B cell (primary cell): ENCODE measurements at regions not wholly inside any gene's neighbourhood (a gene's known extent, or its start where the extent isn't known, plus 50 kb on each side); places are given as distances from the start of the nearest gene placed in this dataset.

ENCODE experiments used
- ATAC-seq: fragments of 200-7000 bp; cut with Tn5 transposase; one replicate; pipeline ENCODE4 v1.10.0; 2021; ENCODE audit warnings: low read depth, mild to moderate bottlenecking, moderate number of reproducible peaks, moderate library complexity
- CTCF ChIA-PET: fragments of 350-600 bp; sonication (Branson Sonifier 250); formaldehyde crosslinking; loops from one replicate; lab custom pipeline; 2021; ENCODE audit warnings: antibody characterized with exemption, inconsistent platforms; lab: Charles Lee
- POLR2A ChIA-PET: fragments of 350-600 bp; sonication (Branson Sonifier 250); formaldehyde crosslinking; loops from one replicate; lab custom pipeline; 2021; ENCODE audit warnings: antibody characterized with exemption; lab: Charles Lee
- DNase-seq: peaks from one replicate; pipeline ENCODE4 v3.0.0; 2013
- H2AFZ ChIP-seq: 2 replicates; pipeline ENCODE4 v1.6.1; 2012; ENCODE audit warnings: mild to moderate bottlenecking, low read depth, low read length; ENCODE audit not compliant: insufficient read depth, poor library complexity, severe bottlenecking
- H3K27ac ChIP-seq, 2 donors: 1 replicate in 1 of 2; 2 replicates in 1 of 2; pipeline ENCODE4 v1.5.1; 2012 to 2013; ENCODE audit warnings: low read length in 2 of 2, mild to moderate bottlenecking in 2 of 2, moderate library complexity in 1 of 2
- H3K27me3 ChIP-seq, 4 experiments: fragments of 200-600 bp in 1 of 4; sonication (generic) in 1 of 4; replicated peaks in 1 of 4; 1 replicate in 2 of 4; 2 replicates in 2 of 4; pipeline versions ENCODE4 v1.6.1 to v1.7.0; 2013 to 2016; ENCODE audit warnings: low read length in 3 of 4, mild to moderate bottlenecking in 2 of 4, mixed read lengths in 1 of 4, moderate library complexity in 1 of 4; ENCODE audit not compliant: insufficient read depth in 4 of 4, control insufficient read depth in 3 of 4; ENCODE audit errors: control extremely low read depth in 1 of 4
- H3K36me3 ChIP-seq, 2 experiments: replicated peaks in 1 of 2; 1 replicate in 1 of 2; 2 replicates in 1 of 2; pipeline versions ENCODE4 v1.6.1 to v1.7.1; 2013; ENCODE audit warnings: low read length in 1 of 2; ENCODE audit not compliant: insufficient read depth in 2 of 2, control insufficient read depth in 1 of 2; ENCODE audit errors: control extremely low read depth in 1 of 2, extremely low read depth in 1 of 2
- H3K4me1 ChIP-seq, 2 donors: fragments of 200-600 bp in 1 of 2; sonication (generic) in 1 of 2; 1 replicate in 1 of 2; 2 replicates in 1 of 2; pipeline versions ENCODE4 v1.5.1 to v1.6.1; 2013 to 2017; ENCODE audit warnings: low read length in 2 of 2; ENCODE audit not compliant: control insufficient read depth in 2 of 2, insufficient read depth in 2 of 2
- H3K4me2 ChIP-seq: replicated peaks from 2 replicates; pipeline ENCODE3; 2012; ENCODE audit warnings: mild to moderate bottlenecking, low read depth, low read length; ENCODE audit not compliant: poor library complexity, severe bottlenecking
- H3K4me3 ChIP-seq, 5 experiments: fragments of 200-600 bp in 1 of 5; sonication (generic) in 1 of 5; 1 replicate in 3 of 5; 2 replicates in 2 of 5; pipeline versions ENCODE4 v1.5.1 to v1.7.0; 2011 to 2016; ENCODE audit warnings: low read length in 4 of 5, mild to moderate bottlenecking in 4 of 5, low read depth in 2 of 5, control low read depth in 1 of 5, moderate library complexity in 1 of 5; ENCODE audit not compliant: insufficient read depth in 1 of 5; ENCODE audit errors: control extremely low read depth in 1 of 5, extremely low read depth in 1 of 5
- H3K79me2 ChIP-seq: fragments of 200-600 bp; sonication (generic); one replicate; pipeline ENCODE4 v1.6.0; 2016; ENCODE audit warnings: low read length; ENCODE audit not compliant: control insufficient read depth, insufficient read depth
- H3K9ac ChIP-seq: fragments of 200-600 bp; sonication (generic); 2 replicates; pipeline ENCODE4 v1.6.1; 2017; ENCODE audit warnings: mild to moderate bottlenecking, low read length, moderate library complexity
- H3K9me3 ChIP-seq, 3 donors: one replicate each; pipeline versions ENCODE4 v1.6.1 to v1.7.1; 2013; ENCODE audit warnings: low read length in 2 of 3; ENCODE audit not compliant: control insufficient read depth in 2 of 3, insufficient read depth in 1 of 3; ENCODE audit errors: control extremely low read depth in 1 of 3
- H4K20me1 ChIP-seq: 2 replicates; pipeline ENCODE4 v1.6.0; 2012; ENCODE audit warnings: mild to moderate bottlenecking, low read length; ENCODE audit not compliant: insufficient read depth, control insufficient read depth, poor library complexity, severe bottlenecking
- H3K27ac Mint-ChIP-seq: one replicate; pipeline ENCODE4 v1.8.0; 2021; ENCODE audit warnings: mixed read lengths
- H3K27me3 Mint-ChIP-seq: one replicate; pipeline ENCODE4 v1.8.0; 2021; ENCODE audit warnings: mixed read lengths
- H3K4me1 Mint-ChIP-seq: one replicate; pipeline ENCODE4 v1.8.0; 2021; ENCODE audit warnings: mixed read lengths
- H3K4me3 Mint-ChIP-seq: one replicate; pipeline ENCODE4 v1.8.0; 2021; ENCODE audit warnings: mixed read lengths
- H3K9me3 Mint-ChIP-seq: one replicate; pipeline ENCODE4 v1.8.0; 2022; ENCODE audit warnings: mixed read lengths; ENCODE audit not compliant: insufficient read depth
- CTCF ChIP-seq: fragments of 200-600 bp; IDR thresholded peaks from one replicate; pipeline ENCODE4 v1.8.0; 2022; ENCODE audit warnings: antibody characterized with exemption, mild to moderate bottlenecking
- EZH2 ChIP-seq: IDR thresholded peaks from 2 replicates; pipeline ENCODE4 v1.6.1; 2012; ENCODE audit warnings: borderline replicate concordance, low read depth, mild to moderate bottlenecking, moderate library complexity, low read length; ENCODE audit not compliant: insufficient read depth, poor library complexity, severe bottlenecking
- WGBS: methylation state at CpG from one replicate; pipeline ENCODE4 v1.1.5; 2013; ENCODE audit warnings: missing lambda C conversion rate; ENCODE audit not compliant: insufficient coverage; 5-methylcytosine and 5-hydroxymethylcytosine counted together
- intact Hi-C: fragments of 100-400 bp; cut with micrococcal nuclease; formaldehyde crosslinking; loops from one replicate; pipeline ENCODE4 v1.10.0; 2022

- no peak overlapping the region for H3K9ac ChIP-seq
- no peak overlapping the region for H3K4me3 ChIP-seq
- H3K79me2 ChIP-seq, result no peaks in the 10 kb centered on the region
- intact Hi-C loops, result no loop called here
- no peaks in the 10 kb centered on the region for H4K20me1 ChIP-seq
- Mint-ChIP-seq H3K27ac (no peak overlapping the region), H3K27me3 (no peaks in the 10 kb centered on the region), H3K9me3 (peaks cover 4% of the 10 kb centered on the region), H3K4me1 (no peaks in the 10 kb centered on the region), H3K4me3 (no peak overlapping the region)
- H3K36me3 ChIP-seq, result no peaks in the 10 kb centered on the region
- POLR2A ChIA-PET, result no interaction called here
- TF ChIP-seq CTCF, result no peak
- no peak for TF ChIP-seq EZH2
- H3K27ac ChIP-seq, result no peak overlapping the region
- CTCF ChIA-PET, result no interaction called here
- H2AFZ ChIP-seq, result no peak overlapping the region
- H3K9me3 ChIP-seq, result no peaks in the 10 kb centered on the region
- 80% methylated on average over 2 of the region's 4 CpGs for WGBS
- no peaks in the 10 kb centered on the region for H3K4me1 ChIP-seq
- DNase-seq, result no peak
- ATAC-seq, result no peak
- no peak overlapping the region for H3K4me2 ChIP-seq
- H3K27me3 ChIP-seq, result no peaks in the 10 kb centered on the region
These were observed 132.9 kb downstream of the LIG4 start for GRCh38 chr13:108082481-108082880.

GRCh38 chr13:108077284-108077683 is 138.1 kb downstream of the LIG4 start:
- Mint-ChIP-seq H3K27me3 (no peaks in the 10 kb centered on the region), H3K27ac (no peak overlapping the region), H3K4me1 (no peaks in the 10 kb centered on the region), H3K4me3 (no peak overlapping the region), H3K9me3 (peaks cover 4% of the 10 kb centered on the region)
- DNase-seq (no peak), ATAC-seq (no peak)
- no peak overlapping the region for H2AFZ ChIP-seq
- H3K4me2 ChIP-seq, result no peak overlapping the region
- no peaks in the 10 kb centered on the region for H3K4me1 ChIP-seq
- H3K9ac ChIP-seq, result no peak overlapping the region
- no peaks in the 10 kb centered on the region for H3K79me2 ChIP-seq
- H3K27me3 ChIP-seq, result no peaks in the 10 kb centered on the region
- CTCF ChIA-PET, result no interaction called here
- H4K20me1 ChIP-seq, result no peaks in the 10 kb centered on the region
- no peak overlapping the region for H3K27ac ChIP-seq
- peaks cover 0 to 8% (median 4%) of the 10 kb centered on the region in 3 donors for H3K9me3 ChIP-seq
- POLR2A ChIA-PET, result no interaction called here
- no CpG with 5 or more reads among the region's 1 CpG for WGBS
- H3K36me3 ChIP-seq, result no peaks in the 10 kb centered on the region
- intact Hi-C loops, result no loop called here
- no peak overlapping the region for H3K4me3 ChIP-seq
- TF ChIP-seq CTCF (no peak), EZH2 (no peak)
